GM21529 (cell line): ENCODE measurements at regions not wholly inside any gene's neighbourhood (a gene's known extent, or its start where the extent isn't known, plus 50 kb on each side); places are given as distances from the start of the nearest gene placed in this dataset.
"Not testable (repeated sequence)": the region's sequence is repeated elsewhere in the genome, so short reads cannot be mapped to it uniquely, and the experiment has no call there.

Source experiments
- ATAC-seq: cut with Tn5 transposase; IDR thresholded peaks from one replicate; pipeline ENCODE4 v1.9.1; 2021; ENCODE audit not compliant: unreplicated experiment

DNA sequence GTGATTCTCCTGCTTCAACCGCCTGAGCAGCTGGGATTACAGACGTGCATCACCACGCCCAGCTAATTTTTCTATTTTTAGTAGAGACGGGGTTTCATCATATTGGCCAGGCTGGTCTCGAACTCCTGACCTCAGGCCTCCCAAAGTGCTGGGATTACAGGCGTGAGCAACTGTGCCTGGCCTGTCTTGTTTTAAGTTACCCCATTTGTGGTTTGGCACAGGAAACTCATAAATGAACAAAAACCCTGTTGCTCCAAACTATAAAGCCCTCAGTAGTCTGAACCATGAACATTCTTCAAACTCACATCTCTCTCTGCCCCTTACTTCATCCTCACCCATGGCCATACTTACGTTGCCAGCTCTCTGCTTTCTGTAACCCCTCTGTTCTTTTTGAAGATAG, 61.7 kb downstream of the RHOU start:
- not testable (repeated sequence) for ATAC-seq

DNA sequence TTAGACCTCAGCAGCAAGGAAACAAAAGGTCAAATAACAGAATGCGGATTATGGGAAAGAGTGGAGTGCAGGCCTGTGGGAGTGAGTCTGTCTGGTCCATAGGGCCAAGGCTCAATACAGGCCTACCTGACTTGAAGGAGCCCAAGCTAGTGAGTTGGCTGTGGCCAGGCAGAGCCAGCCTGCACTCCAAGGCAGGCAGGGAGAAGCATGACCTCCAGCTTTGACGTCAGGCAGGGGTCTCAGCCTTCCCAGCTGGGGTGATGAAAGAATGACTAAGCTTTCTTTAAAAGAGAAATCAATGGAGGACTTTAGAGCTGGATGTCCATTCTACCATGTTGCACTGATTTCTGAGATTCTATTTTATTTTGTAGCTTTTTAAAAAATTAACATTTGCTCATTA, 62.8 kb downstream of the RHOU start:
- ATAC-seq: no peak

DNA sequence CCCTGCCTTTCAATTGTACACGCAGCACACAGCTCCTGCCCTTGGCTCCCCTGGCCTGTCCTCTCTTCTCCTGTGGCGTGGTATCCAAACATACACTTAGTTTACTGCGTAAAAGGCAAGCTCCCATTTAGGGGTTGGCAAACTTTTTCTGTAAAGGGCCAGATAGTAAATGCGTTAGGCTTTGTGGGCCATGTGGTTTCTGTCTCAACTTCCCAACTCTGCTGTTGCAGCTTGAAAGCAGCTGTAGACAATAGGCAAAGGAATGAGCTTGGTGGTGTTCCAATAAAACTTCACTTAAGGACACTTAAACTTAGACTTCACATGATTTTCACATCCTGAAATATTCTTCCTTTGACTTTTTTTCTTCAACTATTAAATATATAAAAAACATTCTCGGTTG, 63.3 kb downstream of the RHOU start:
- no peak for ATAC-seq

DNA sequence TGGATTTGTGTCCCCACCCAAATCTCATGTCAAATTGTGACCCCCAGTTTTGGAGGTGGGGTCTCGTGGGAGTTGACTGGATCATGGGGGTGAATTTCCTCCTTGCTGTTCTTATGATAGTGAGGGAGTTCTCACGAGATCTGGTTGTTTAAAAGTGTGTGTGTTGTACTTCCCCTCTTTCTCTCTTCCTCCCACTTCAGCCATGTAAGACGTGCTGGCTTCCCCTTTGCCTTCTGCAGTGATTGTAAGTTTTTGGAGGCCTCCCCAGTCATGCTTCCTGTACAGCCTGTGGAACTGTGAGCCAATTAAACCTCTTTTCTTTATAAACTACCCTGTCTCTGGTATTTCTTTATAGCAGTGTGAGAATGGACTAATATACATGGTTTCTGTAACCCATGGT, 64.6 kb downstream of the RHOU start:
- no peak for ATAC-seq

DNA sequence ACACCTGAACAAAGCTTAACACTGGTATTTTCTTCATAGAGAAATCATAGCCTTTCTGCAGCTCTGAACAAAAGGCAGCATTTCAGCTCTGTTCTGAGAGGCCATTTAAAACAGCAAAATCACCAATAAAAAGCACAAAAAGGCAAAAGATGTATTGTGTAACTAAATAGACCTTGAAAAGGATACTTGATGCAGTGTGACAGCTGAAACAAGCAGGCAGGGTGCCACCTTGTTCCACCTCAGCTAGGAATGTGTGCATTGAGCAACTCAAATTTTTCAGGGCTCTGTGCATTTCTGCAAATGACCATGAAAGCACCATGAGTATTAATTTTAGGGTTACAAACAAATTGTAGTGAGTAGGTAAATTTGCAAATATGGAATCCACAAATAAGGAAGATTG, 65.8 kb downstream of the RHOU start:
- ATAC-seq: no peak

DNA sequence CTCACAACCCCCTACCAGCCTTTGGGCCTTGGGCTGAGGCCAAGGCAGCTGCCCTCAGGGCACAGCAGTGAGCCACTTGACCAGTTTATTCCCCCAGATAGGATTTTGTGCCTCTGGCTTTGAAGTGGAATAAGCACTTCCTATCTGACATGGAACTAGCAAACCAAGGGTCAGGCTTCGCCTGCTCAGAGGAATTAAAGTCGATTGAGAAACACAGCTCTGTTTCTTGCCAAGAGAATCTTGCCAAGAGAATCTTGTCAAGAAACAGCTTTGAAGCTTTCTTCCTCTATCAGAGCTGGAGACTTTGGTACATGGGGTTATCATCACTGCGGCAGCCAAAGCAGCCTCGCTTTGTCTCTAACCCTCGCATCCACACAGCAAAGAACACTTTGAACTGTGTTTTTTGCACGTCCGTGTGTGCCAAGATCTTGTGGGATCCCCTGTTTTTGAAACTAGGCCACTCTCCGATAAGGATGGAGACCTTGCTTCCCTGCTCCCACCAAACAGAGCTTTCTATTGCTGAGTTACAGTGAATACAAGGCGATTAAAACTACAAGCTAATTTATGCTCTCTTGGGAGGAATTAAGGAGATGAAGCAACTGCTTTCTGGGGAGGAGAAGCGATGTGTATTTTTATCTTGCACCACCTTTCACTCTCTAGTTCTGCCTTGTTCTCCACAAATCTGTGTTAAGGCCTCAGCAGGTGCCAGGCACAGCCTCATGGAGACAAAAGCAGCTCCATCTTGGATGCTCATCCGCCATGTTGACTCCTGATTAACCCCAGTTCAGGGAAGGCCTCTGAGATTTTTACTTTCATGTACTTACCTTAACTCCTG, 67.3 kb downstream of the RHOU start:
- ATAC-seq: no peak

DNA sequence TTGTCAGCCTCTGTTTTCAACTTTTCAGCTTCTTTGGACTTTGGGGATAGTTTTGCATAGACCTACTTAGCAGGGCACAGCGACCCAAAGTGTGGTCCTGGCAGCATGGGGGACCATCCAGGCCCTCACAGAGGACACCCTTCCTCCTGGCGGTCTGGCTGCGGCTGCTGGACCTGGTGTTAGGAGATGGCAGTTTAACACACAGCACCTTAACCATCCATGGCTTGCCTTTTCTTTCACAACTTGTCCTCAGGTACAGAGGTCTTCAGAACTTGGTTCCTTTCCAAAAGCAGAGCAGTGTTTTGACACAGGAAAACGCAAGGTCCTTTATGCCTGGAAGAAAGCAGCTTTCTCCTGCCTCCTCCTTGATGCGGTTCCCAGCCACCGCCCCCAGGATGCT, 68.1 kb downstream of the RHOU start:
- no peak for ATAC-seq

DNA sequence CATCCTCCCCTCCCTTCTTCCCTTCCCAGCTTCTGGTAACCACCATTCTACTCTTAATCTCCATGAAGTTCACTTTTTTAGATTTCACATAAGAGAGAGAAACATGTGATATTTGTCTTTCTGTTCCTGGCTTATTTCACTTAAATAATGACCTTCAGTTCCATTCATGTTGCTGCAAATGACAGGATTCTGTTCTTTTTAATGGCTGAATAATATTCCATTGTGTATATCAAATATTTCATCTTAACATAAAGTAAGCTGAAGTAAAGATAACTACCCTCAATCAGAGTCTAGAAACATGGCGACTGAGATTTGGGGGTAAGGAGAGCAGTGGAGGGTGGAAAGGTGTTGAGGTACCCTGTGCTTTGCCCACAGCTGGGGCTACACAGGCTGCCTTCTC, 68.9 kb downstream of the RHOU start:
- ATAC-seq: no peak

DNA sequence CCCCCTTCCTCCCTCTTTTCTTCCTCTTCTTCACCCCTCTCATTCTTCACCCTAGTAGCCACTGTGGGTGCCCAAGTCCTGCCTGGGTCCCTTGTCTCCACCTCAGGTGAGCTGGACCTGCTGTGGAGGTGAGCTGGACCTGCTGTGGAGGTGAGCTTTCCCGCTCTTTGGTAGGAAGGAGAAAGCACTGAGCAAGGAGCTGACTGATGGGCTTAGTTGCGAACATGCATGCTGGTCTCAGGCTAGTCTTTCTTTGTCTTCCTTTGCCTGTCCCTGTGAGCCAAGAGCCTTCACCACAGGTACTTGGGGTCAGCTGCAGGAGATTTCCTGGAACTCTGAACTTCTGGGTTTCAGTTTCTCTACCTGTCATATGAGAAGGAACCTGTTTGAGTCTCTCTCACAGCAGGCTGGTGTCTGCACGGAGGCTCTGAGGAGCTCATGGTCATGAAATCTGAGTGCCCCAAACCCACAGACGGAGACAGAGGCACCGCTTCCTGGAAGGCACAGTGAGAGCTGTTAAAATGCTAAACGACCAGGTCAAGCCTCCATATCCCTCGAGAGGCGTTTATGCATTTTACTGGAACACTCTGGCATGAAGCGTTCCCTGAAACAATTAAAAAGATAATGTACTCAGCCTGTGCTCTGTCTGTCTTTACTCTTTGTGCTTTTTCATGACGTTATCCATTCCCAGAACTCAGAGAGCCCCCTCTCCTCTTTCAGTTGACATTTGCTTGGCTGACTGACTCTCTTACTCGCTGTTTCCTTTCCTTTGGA, 69.5 kb downstream of the RHOU start:
- no peak for ATAC-seq

DNA sequence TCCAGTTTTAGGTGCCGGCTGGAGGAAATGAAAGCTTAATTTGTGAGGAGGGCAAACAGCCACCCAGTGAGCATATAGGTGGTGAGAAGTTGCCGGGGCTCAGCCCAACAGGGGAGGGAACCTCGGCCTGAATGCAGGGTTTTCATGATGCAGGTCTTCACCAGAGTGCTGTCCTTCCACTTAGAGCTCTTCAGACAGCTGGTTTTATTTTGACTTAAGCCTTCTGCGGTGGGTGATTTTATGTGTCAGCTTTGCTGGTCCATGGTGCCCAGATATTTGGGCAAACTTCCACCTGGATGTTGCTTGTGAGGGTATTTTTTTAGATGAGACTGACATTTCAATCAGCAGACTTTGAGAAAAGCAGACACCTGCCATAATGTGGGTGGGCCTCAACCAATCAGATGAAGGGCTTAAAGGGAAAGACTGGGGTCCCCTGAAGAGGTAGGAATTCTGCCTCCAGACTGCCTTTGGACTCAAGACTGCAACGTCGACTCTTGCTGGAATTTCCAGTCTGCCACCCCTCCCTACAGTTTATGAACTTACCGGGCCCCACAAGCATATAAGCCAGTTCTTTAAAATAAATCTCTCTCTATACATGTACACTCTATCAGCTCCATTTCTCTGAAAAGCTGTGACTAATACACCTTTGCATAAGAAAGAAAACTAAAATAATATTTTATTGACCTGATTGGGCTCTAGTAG, 72.8 kb downstream of the RHOU start:
- no peak for ATAC-seq

DNA sequence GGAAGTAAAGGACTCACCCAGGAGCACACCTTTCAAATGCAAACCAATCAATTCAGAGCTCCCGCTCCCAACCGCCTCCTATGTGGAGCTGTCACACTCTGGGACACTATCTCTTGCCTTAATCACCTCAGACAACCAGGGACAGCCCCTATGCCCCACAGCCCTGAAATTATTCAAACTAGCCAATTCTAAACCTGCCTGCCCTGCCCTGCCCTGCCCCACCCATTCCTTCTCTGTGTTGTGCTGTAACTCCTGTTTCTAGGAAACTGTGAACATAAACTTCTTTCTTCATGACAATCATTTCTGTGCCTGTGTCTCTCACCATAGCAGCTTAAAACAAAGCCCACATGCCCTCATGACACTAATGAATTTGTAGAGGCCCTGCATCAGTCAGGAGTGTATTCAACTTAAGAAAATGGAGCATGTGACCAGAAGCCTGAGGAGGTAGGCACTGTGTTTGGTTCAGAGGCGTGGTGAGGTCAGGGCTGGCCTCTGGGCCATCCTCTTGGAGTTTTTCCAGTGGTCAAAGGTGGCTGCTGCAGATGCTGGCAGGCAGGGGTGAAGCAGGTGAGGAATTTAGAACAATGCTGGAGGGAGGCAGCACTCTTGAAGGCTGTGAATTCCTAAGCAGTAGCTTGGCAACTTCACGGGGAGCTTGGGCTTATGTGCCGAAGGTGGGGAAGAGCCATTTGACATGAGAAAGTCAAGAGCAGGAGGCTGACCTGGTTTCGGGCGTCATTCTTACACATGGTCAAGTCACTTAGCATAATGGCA, 74.5 kb downstream of the RHOU start:
- no peak for ATAC-seq

DNA sequence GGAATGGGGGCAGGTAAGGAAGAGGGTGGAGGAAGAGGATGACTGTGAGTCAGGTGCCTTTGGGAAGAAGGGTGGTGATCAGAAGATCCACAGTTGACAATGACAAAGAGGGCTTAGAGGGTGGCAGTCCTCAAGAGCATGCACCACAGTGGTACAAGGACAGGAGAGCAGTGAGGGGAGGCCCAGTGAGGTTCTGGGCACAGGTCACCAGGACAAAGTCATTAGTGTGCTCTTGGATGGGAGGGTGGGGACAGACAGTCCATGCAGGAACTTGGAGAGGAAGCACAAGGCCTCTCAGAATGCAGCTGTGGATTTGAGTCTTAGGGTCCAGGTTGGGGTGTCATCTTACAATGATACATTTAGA, 75.1 kb downstream of the RHOU start:
- ATAC-seq: no peak

DNA sequence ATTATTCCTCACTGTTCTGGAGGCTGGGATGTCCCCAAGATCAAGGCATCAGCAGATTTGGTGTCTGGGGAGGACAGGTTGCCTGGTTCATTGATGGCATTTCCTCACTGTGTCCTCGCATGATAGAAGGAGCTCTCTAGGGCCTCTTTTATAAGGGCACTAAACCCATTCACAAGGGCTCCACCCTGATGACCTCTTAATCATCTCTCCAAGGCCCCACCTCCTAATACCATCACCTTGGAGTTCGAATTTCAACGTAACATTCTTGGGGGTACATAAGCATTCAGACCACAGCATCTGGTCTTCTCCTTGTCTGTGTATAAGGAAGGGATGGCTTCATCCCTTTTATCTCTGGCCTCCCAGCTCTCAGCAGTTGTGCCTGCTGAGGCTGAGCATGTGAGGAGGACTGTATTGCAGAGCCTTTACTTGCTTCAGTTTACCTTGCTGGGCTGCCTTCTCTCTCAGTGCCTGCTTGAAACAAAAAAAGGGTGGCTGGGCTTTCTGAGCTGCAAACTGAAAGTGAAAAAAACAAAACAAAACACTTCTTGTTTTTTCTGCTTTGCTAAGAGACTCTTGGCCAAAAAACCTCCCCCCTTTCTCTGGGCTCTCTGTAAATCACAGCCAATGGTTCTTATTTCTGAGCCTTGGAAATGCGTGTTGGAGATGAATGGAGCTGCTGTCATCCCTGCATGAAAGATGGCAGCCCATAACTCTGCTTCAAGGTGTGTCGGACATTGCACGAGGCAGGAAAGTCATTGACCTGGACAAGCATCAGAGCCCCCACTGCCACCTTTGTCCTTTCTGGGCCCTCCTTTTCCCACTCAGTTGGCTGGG, 75.8 kb downstream of the RHOU start:
- peak; percentile 59 for ATAC-seq

DNA sequence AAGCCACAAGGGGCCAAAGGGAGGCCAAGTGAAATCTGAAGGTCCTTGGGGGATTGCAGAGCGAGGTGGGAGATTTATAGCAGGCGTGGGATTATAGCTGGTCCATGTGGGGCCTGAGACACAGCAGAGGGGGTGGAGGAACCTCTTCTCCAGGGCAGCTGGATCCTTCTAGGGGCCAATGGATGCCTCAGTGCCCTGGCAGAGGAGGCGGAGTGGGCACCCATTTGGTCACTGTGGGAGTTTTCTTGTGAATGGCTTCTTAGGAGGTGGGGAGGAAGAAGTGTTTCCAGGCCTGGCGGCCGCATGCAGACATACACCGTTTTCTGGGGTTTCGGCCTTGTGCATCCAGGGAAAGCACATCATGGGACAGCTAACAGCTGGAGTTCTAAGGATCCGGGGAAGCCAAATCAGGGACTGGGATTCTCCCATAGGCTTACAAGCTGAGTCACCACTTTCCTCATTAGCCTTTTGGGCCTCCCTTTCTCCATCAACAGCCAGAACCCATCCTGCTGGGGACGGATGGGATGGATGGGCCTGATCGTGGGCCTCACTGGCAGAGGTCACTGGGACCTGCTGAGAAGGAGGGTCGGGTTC, 76.5 kb downstream of the RHOU start:
- ATAC-seq: no peak

DNA sequence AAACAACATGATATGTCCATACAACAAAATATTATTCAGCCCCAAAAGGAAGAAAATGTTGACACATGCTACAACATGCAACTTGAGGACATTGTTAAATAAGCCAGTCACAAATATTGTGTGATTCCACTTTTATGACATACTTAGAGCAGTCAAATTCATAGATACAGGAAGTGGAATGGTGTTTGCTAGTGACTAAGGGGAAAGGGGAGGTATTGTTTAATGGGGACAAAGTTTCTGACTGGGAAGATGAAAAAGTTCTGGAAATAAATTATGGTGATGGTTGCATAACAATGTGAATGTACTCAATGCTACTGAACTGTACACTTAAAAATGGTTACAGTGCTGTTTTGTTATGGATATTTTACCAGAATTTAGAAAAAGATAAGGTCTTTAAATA, 77.7 kb downstream of the RHOU start:
- ATAC-seq: no peak

DNA sequence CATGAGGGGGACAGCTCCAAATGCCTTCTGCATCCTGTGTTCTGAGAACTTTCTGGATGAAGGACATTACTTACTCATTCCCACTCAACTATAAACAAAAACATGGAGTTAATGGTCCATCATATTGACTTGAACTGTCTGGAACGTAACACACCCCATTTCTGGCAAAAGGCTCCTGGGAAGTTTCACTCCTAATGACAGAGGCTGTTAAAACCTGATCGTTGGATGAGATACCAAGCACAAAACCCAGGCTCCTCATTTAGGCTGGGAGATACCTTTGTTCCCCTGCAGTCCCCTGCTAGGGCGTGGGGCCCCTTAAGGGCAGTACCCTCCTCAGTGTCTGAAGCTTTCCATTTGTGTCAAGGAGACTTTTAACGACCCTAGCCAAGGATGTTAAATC, 78.9 kb downstream of the RHOU start:
- no peak for ATAC-seq

DNA sequence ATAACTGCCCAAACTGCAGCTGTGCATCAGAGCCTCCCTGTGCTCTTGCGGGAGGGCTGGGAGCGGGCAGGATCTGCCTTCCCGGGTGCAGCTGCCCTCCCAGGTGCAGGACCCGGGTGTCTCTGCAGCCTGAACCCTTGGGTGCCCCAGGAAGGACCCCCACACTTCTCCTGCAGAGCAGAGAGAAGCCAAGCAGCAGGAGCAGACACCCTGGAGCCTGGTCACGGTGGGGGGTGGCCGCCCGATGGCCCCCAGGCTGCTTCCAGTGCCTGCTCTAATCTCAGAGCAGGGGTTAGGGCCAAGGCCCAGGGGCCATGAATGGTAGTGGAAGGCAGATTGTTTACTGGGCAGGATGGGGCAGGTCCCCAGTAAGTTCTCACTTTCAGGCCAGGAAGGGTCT, 83.0 kb downstream of the RHOU start:
- no peak for ATAC-seq

DNA sequence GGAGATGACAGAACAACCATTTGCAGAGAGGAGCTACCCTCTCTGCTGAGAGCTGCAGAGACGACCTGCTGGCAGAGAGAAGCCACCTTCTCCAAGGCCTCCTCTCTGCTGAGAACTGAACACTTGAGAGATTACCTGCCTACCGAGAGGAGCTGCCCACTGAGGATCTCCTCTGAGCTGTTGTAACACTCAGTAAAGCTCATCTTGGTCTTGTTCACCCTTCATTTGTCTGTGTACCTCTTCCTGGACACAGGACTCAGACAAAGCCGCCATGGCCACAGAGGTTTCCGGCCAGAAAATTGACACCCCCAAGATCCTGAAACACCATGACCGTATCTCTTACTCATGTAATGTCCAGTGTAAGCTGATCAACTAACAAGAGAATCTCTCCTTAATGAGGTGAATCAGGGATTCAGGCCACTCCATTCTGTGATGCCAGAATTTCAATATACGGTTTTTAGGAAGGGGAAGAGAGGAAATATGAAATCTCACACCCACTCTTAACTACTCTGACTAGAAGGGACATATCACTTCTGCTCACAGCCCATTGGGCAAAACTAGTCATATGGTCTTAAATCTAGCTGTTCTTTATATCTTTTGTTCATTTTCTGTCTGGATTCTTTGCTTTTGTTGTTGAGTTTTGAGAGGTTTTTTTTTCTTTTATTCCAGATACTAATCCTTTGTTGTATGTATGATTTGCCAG, 83.8 kb downstream of the RHOU start:
- no peak for ATAC-seq

DNA sequence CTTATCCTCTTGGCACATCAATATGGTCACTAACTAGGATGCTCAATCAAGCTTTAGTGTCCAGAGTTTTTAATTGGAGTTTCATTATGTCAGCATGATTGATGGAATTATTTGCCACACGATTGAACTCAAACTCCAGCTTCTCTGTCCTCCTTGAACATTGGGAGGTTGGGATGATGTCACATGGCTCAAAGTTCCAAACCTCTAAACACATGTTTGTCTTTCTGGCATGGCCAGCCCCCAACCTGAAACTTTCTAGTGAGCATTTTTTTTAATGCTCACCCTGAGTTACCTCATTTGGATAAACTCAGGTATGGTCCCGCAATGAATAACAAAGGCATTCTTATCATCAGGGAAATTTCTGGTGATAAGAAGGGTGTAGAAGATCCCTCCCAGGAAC, 86.0 kb downstream of the RHOU start:
- no peak for ATAC-seq
